B cell (primary cell): ENCODE measurements at regions not wholly inside any gene's neighbourhood (a gene's known extent, or its start where the extent isn't known, plus 50 kb on each side); places are given as distances from the start of the nearest gene placed in this dataset.

Source experiments
- ATAC-seq: fragments of 200-7000 bp; cut with Tn5 transposase; one replicate; pipeline ENCODE4 v1.10.0; 2021; ENCODE audit warnings: low read depth, mild to moderate bottlenecking, moderate number of reproducible peaks, moderate library complexity
- CTCF ChIA-PET: fragments of 350-600 bp; sonication (Branson Sonifier 250); formaldehyde crosslinking; loops from one replicate; lab custom pipeline; 2021; ENCODE audit warnings: antibody characterized with exemption, inconsistent platforms; lab: Charles Lee
- POLR2A ChIA-PET: fragments of 350-600 bp; sonication (Branson Sonifier 250); formaldehyde crosslinking; loops from one replicate; lab custom pipeline; 2021; ENCODE audit warnings: antibody characterized with exemption; lab: Charles Lee
- DNase-seq: peaks from one replicate; pipeline ENCODE4 v3.0.0; 2013
- H2AFZ ChIP-seq: 2 replicates; pipeline ENCODE4 v1.6.1; 2012; ENCODE audit warnings: mild to moderate bottlenecking, low read depth, low read length; ENCODE audit not compliant: insufficient read depth, poor library complexity, severe bottlenecking
- H3K27ac ChIP-seq, 2 donors: 1 replicate in 1 of 2; 2 replicates in 1 of 2; pipeline ENCODE4 v1.5.1; 2012 to 2013; ENCODE audit warnings: low read length in 2 of 2, mild to moderate bottlenecking in 2 of 2, moderate library complexity in 1 of 2
- H3K27me3 ChIP-seq, 4 experiments: fragments of 200-600 bp in 1 of 4; sonication (generic) in 1 of 4; replicated peaks in 1 of 4; 1 replicate in 2 of 4; 2 replicates in 2 of 4; pipeline versions ENCODE4 v1.6.1 to v1.7.0; 2013 to 2016; ENCODE audit warnings: low read length in 3 of 4, mild to moderate bottlenecking in 2 of 4, mixed read lengths in 1 of 4, moderate library complexity in 1 of 4; ENCODE audit not compliant: insufficient read depth in 4 of 4, control insufficient read depth in 3 of 4; ENCODE audit errors: control extremely low read depth in 1 of 4
- H3K36me3 ChIP-seq, 2 experiments: replicated peaks in 1 of 2; 1 replicate in 1 of 2; 2 replicates in 1 of 2; pipeline versions ENCODE4 v1.6.1 to v1.7.1; 2013; ENCODE audit warnings: low read length in 1 of 2; ENCODE audit not compliant: insufficient read depth in 2 of 2, control insufficient read depth in 1 of 2; ENCODE audit errors: control extremely low read depth in 1 of 2, extremely low read depth in 1 of 2
- H3K4me1 ChIP-seq, 2 donors: fragments of 200-600 bp in 1 of 2; sonication (generic) in 1 of 2; 1 replicate in 1 of 2; 2 replicates in 1 of 2; pipeline versions ENCODE4 v1.5.1 to v1.6.1; 2013 to 2017; ENCODE audit warnings: low read length in 2 of 2; ENCODE audit not compliant: control insufficient read depth in 2 of 2, insufficient read depth in 2 of 2
- H3K4me2 ChIP-seq: replicated peaks from 2 replicates; pipeline ENCODE3; 2012; ENCODE audit warnings: mild to moderate bottlenecking, low read depth, low read length; ENCODE audit not compliant: poor library complexity, severe bottlenecking
- H3K4me3 ChIP-seq, 5 experiments: fragments of 200-600 bp in 1 of 5; sonication (generic) in 1 of 5; 1 replicate in 3 of 5; 2 replicates in 2 of 5; pipeline versions ENCODE4 v1.5.1 to v1.7.0; 2011 to 2016; ENCODE audit warnings: low read length in 4 of 5, mild to moderate bottlenecking in 4 of 5, low read depth in 2 of 5, control low read depth in 1 of 5, moderate library complexity in 1 of 5; ENCODE audit not compliant: insufficient read depth in 1 of 5; ENCODE audit errors: control extremely low read depth in 1 of 5, extremely low read depth in 1 of 5
- H3K79me2 ChIP-seq: fragments of 200-600 bp; sonication (generic); one replicate; pipeline ENCODE4 v1.6.0; 2016; ENCODE audit warnings: low read length; ENCODE audit not compliant: control insufficient read depth, insufficient read depth
- H3K9ac ChIP-seq: fragments of 200-600 bp; sonication (generic); 2 replicates; pipeline ENCODE4 v1.6.1; 2017; ENCODE audit warnings: mild to moderate bottlenecking, low read length, moderate library complexity
- H3K9me3 ChIP-seq, 3 donors: one replicate each; pipeline versions ENCODE4 v1.6.1 to v1.7.1; 2013; ENCODE audit warnings: low read length in 2 of 3; ENCODE audit not compliant: control insufficient read depth in 2 of 3, insufficient read depth in 1 of 3; ENCODE audit errors: control extremely low read depth in 1 of 3
- H4K20me1 ChIP-seq: 2 replicates; pipeline ENCODE4 v1.6.0; 2012; ENCODE audit warnings: mild to moderate bottlenecking, low read length; ENCODE audit not compliant: insufficient read depth, control insufficient read depth, poor library complexity, severe bottlenecking
- H3K27ac Mint-ChIP-seq: one replicate; pipeline ENCODE4 v1.8.0; 2021; ENCODE audit warnings: mixed read lengths
- H3K27me3 Mint-ChIP-seq: one replicate; pipeline ENCODE4 v1.8.0; 2021; ENCODE audit warnings: mixed read lengths
- H3K4me1 Mint-ChIP-seq: one replicate; pipeline ENCODE4 v1.8.0; 2021; ENCODE audit warnings: mixed read lengths
- H3K4me3 Mint-ChIP-seq: one replicate; pipeline ENCODE4 v1.8.0; 2021; ENCODE audit warnings: mixed read lengths
- H3K9me3 Mint-ChIP-seq: one replicate; pipeline ENCODE4 v1.8.0; 2022; ENCODE audit warnings: mixed read lengths; ENCODE audit not compliant: insufficient read depth
- EZH2 ChIP-seq: IDR thresholded peaks from 2 replicates; pipeline ENCODE4 v1.6.1; 2012; ENCODE audit warnings: borderline replicate concordance, low read depth, mild to moderate bottlenecking, moderate library complexity, low read length; ENCODE audit not compliant: insufficient read depth, poor library complexity, severe bottlenecking
- WGBS: methylation state at CpG from one replicate; pipeline ENCODE4 v1.1.5; 2013; ENCODE audit warnings: missing lambda C conversion rate; ENCODE audit not compliant: insufficient coverage; 5-methylcytosine and 5-hydroxymethylcytosine counted together
- intact Hi-C: fragments of 100-400 bp; cut with micrococcal nuclease; formaldehyde crosslinking; loops from one replicate; pipeline ENCODE4 v1.10.0; 2022
- TF ChIP-seq, protein P1 (sequence below): fragments of 200-600 bp; IDR thresholded peaks from one replicate; pipeline ENCODE4 v1.8.0; 2022; ENCODE audit warnings: antibody characterized with exemption, mild to moderate bottlenecking

DNA sequence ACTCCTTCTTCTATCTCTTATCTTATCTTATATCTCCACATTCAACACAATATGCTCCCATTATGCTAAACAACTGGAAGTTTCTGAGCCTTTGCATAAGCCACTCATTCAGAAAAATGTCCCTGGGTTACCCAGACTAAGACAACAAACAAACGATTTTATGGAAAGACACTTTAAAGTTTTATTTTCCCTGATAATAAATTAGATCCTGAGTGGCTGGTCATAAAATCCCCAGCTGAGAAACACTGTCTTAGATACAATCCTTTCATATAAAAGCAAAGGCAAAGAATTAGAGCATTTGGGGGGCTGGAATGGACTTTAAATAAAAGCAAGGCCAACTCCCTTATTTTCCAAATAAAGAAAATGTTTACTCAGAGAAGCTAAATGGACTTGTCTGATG, 322.3 kb downstream of the GBE1 start:
- H3K9ac ChIP-seq, result no peak overlapping the region
- H3K4me3 ChIP-seq, result no peak overlapping the region
- H2AFZ ChIP-seq, result no peak overlapping the region
- peaks cover 3% of the 10 kb centered on the region for H3K27me3 Mint-ChIP-seq
- H3K9me3 ChIP-seq, result no peaks in the 10 kb centered on the region
- ATAC-seq (no peak), DNase-seq (no peak)
- no peak overlapping the region for H3K4me3 Mint-ChIP-seq
- no peaks in the 10 kb centered on the region for H4K20me1 ChIP-seq
- no peak overlapping the region for H3K27ac Mint-ChIP-seq
- intact Hi-C loops, result no loop called here
- H3K4me1 Mint-ChIP-seq, result no peaks in the 10 kb centered on the region
- peaks cover 0 to 3% (median 0%) of the 10 kb centered on the region in 4 experiments for H3K27me3 ChIP-seq
- H3K27ac ChIP-seq, result no peak overlapping the region
- H3K9me3 Mint-ChIP-seq, result peaks cover 4% of the 10 kb centered on the region
- ChIA-PET POLR2A (no interaction called here), CTCF (no interaction called here)
- no peaks in the 10 kb centered on the region for H3K36me3 ChIP-seq
- no peak overlapping the region for H3K4me2 ChIP-seq
- H3K4me1 ChIP-seq, result no peaks in the 10 kb centered on the region
- WGBS, result no CpG with 5 or more reads among the region's 1 CpG
- H3K79me2 ChIP-seq, result no peaks in the 10 kb centered on the region
- TF ChIP-seq, protein P1, sequence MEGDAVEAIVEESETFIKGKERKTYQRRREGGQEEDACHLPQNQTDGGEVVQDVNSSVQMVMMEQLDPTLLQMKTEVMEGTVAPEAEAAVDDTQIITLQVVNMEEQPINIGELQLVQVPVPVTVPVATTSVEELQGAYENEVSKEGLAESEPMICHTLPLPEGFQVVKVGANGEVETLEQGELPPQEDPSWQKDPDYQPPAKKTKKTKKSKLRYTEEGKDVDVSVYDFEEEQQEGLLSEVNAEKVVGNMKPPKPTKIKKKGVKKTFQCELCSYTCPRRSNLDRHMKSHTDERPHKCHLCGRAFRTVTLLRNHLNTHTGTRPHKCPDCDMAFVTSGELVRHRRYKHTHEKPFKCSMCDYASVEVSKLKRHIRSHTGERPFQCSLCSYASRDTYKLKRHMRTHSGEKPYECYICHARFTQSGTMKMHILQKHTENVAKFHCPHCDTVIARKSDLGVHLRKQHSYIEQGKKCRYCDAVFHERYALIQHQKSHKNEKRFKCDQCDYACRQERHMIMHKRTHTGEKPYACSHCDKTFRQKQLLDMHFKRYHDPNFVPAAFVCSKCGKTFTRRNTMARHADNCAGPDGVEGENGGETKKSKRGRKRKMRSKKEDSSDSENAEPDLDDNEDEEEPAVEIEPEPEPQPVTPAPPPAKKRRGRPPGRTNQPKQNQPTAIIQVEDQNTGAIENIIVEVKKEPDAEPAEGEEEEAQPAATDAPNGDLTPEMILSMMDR, result no peak
- no peak for TF ChIP-seq EZH2

DNA sequence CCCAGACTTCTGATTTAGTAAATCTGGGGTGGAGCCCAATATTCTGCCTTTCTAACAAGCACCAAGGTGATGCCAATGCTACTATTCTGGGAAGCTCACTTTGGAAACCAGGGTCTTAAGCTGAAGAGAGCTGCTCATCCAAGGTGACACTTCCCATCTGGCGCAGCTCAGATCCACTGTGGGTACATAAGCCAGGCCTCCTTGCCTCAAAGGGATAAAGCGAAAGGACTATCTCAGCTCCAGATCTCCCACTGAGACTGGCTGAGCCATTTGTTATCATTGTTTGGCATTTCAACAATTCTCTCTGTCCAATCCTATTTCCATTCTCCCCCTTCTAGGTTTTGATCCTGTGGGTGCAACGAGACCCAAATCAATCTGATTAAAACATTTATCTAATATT, 323.8 kb downstream of the GBE1 start:
- POLR2A ChIA-PET, result no interaction called here

More for the DNA sequence above, 323.8 kb downstream of the GBE1 start:
- Mint-ChIP-seq H3K4me1 (no peaks in the 10 kb centered on the region), H3K27me3 (peaks cover 3% of the 10 kb centered on the region), H3K9me3 (peaks cover 4% of the 10 kb centered on the region), H3K27ac (no peak overlapping the region), H3K4me3 (no peak overlapping the region)
- intact Hi-C loops, result no loop called here
- Histone ChIP-seq H3K27me3 (no peaks in the 10 kb centered on the region), H3K4me1 (no peaks in the 10 kb centered on the region), H3K79me2 (no peaks in the 10 kb centered on the region), H3K27ac (no peak overlapping the region), H3K36me3 (no peaks in the 10 kb centered on the region), H3K9me3 (no peaks in the 10 kb centered on the region), H2AFZ (no peak overlapping the region), H3K9ac (no peak overlapping the region), H4K20me1 (no peaks in the 10 kb centered on the region), H3K4me2 (no peak overlapping the region), H3K4me3 (no peak overlapping the region)
- 88% methylated on average over 2 of the region's 3 CpGs for WGBS
- CTCF ChIA-PET, result no interaction called here
- ATAC-seq (no peak), DNase-seq (no peak)
- TF ChIP-seq, protein P1, result no peak
- no peak for TF ChIP-seq EZH2
